Natural killer cell treated with Interleukin-12 subunit alpha and Interleukin-12 subunit beta and Interleukin-15 and Interleukin-18, amount 100 ng/mL, for 72 hours (primary cell): ENCODE measurements at regions not wholly inside any gene's neighbourhood (a gene's known extent, or its start where the extent isn't known, plus 50 kb on each side); places are given as distances from the start of the nearest gene placed in this dataset.
A peak's percentile ranks its signal among the peaks of the same experiment; 100 is the strongest.

Experiments
- ATAC-seq, 2 donors: fragments of 150-1000 bp; cut with Tn5 transposase in 1 of 2; sonication (Bioruptor Pico), chemical (Tn5 transposase) in 1 of 2; 2 replicates each; pipeline ENCODE4 v1.10.0; 2021
- DNase-seq: peaks from one replicate; pipeline ENCODE4 v3.0.0; 2022; ENCODE audit warnings: low spot score
- H3K27ac Mint-ChIP-seq, 2 donors: 1 replicate in 1 of 2; 2 replicates in 1 of 2; pipeline ENCODE4 v1.8.0; 2022; ENCODE audit warnings: mixed read lengths in 2 of 2, mild to moderate bottlenecking in 1 of 2, moderate library complexity in 1 of 2
- H3K27me3 Mint-ChIP-seq, 2 donors: 1 replicate in 1 of 2; 2 replicates in 1 of 2; pipeline ENCODE4 v1.8.0; 2022; ENCODE audit warnings: mixed read lengths in 2 of 2
- H3K36me3 Mint-ChIP-seq: one replicate; pipeline ENCODE4 v1.8.0; 2022; ENCODE audit warnings: mixed read lengths
- H3K4me1 Mint-ChIP-seq, 2 donors: 1 replicate in 1 of 2; 2 replicates in 1 of 2; pipeline ENCODE4 v1.8.0; 2022; ENCODE audit warnings: low read depth in 2 of 2, mixed read lengths in 2 of 2, mild to moderate bottlenecking in 1 of 2
- H3K4me3 Mint-ChIP-seq: one replicate; pipeline ENCODE4 v1.8.0; 2022; ENCODE audit warnings: mixed read lengths
- H3K9me3 Mint-ChIP-seq: 2 replicates; pipeline ENCODE4 v1.8.0; 2022; ENCODE audit warnings: mixed read lengths

GRCh38 chr6:17022604-17023003 is 79.2 kb upstream of the STMND1 start:
- Mint-ChIP-seq H3K27ac (no peak overlapping the region), H3K4me3 (no peak overlapping the region), H3K4me1 (peaks cover 0 to 23% of the 10 kb centered on the region in 2 donors), H3K36me3 (peaks cover 18% of the 10 kb centered on the region), H3K27me3 (peaks cover 3 to 11% of the 10 kb centered on the region in 2 donors), H3K9me3 (no peaks in the 10 kb centered on the region)
- peak in 1 of 2 donors; percentile 48 for ATAC-seq
- no peak for DNase-seq

DNA sequence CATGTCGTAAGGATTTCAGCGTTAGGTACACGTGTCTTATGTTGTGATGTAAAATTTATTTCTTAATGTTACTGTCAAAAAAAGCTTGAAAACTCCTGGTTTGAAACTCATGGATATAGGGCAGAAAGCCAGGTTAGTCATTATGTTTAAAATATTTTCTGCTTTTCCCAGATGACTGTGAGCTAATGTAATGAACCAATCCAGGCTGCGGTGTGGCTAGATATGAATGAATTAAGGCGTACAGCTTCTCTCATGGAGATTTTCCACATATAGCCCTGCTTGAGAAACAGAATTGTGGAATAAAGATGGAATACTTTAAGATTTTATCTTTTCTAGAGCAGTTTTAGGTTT is 80.3 kb upstream of the STMND1 start:
- DNase-seq = no peak
- Mint-ChIP-seq H3K4me1 (peaks cover 3 to 21% of the 10 kb centered on the region in 2 donors), H3K27me3 (peaks cover 0 to 6% of the 10 kb centered on the region in 2 donors), H3K27ac (no peak overlapping the region), H3K9me3 (no peaks in the 10 kb centered on the region), H3K4me3 (no peak overlapping the region), H3K36me3 (peaks cover 15% of the 10 kb centered on the region)
- ATAC-seq = no peak

DNA sequence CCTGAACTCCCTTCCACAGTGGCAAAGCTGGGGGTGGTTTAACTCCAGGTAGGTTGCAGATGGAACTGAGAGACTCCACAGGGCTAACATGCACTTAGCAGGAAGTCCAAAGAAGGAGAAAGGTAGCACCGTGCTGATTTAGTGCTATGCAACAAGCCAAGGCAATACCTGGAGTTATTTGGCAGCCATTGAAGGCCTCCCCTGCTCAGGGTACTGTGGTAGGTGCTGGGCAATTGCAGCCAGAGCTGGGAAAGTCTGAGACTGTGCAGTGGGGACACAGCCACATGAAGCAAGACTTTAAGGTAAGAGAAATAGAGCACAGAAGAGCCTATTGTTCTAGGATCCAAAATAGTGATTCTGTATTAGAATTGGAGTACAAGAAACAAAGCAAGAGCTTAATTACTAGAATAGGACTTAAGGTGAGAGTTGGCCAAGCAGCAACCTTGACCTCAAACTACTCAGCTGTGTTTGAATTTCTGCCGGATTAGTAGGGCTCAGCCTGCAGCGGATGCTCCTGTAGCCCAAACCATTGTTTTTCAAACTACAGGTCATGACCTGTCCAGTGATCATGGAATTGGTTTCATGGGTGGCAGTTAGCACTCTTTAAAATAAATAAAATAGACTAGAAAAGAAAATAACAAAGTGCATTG is 80.8 kb upstream of the STMND1 start:
- H3K27me3 Mint-ChIP-seq = peaks cover 0 to 6% of the 10 kb centered on the region in 2 donors
- no peak overlapping the region for H3K27ac Mint-ChIP-seq
- no peak for ATAC-seq
- peaks cover 11% of the 10 kb centered on the region for H3K36me3 Mint-ChIP-seq
- no peak for DNase-seq
- no peak overlapping the region for H3K4me3 Mint-ChIP-seq
- peaks cover 5 to 18% of the 10 kb centered on the region in 2 donors for H3K4me1 Mint-ChIP-seq
- H3K9me3 Mint-ChIP-seq = no peaks in the 10 kb centered on the region

DNA sequence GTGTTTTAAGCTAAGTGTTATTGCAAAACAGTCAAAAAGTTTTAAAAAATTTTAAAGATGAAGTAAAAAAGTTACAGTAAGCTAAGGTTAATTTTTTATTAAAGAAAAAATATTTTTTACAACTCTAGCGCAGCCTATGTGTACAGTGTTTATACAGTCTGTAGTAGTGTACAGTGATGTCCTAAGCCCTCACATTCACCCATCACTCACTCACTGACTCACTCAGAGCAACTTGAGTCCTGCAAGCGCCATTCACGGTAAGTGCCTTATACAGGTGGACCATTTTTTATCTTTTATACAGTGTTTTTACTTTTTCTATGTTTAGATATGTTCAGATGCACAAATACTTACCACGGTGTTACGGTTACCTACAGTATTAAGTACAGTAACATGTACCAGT is 83.4 kb upstream of the STMND1 start:
- no peak for ATAC-seq
- Mint-ChIP-seq H3K27ac (no peak overlapping the region), H3K27me3 (no peaks in the 10 kb centered on the region), H3K9me3 (no peaks in the 10 kb centered on the region), H3K4me3 (no peak overlapping the region), H3K4me1 (peaks cover 19 to 29% of the 10 kb centered on the region in 2 donors), H3K36me3 (no peaks in the 10 kb centered on the region)
- DNase-seq = no peak

GRCh38 chr6:17017416-17017815 is 84.4 kb upstream of the STMND1 start:
- H3K36me3 Mint-ChIP-seq = no peaks in the 10 kb centered on the region
- no peaks in the 10 kb centered on the region for H3K27me3 Mint-ChIP-seq
- ATAC-seq = no peak

DNA sequence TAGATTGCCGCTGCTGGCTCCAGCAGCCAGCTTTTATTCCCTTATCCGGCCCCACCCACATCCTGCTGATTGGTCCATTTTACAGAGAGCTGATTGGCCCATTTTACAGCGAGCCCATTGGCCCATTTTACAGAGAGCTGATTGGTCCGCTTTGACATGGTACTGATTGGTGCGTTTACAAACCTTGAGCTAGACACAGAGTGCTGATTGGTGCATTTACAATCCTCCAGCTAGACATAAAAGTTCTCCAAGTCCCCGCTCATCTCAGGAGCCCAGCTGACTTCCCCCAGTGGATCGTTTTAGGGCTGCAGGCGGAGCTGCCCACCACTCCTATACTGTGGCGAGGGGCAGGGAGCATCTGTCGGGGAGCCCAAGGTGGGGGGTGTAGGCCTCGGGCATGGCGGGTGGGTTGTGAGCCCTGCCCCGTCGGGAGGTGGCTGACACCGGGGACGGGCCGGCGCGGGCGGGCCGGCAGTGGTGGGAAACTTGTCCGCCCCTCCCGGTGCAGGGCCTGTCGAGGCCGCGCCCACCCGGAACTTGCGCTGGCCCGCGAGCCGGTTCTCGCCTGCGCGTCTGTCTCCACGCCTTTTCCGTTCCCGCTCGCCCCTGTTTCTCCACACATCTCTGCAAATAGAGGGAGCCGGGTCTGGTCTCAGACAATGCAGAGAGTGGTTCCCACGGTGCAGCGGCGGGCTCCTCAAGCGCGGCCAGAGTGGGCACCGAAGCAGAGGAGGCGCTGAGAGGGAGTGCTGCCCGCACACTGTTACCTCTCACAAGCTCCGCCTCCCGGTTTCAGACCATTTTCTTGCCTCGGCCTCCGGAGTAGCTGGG is 86.1 kb upstream of the STMND1 start:
- Mint-ChIP-seq H3K4me1 (peaks cover 19 to 22% of the 10 kb centered on the region in 2 donors), H3K36me3 (no peaks in the 10 kb centered on the region), H3K27ac (peak overlapping the region in 1 of 2 donors; percentile 46), H3K27me3 (no peaks in the 10 kb centered on the region), H3K9me3 (no peaks in the 10 kb centered on the region), H3K4me3 (peak overlapping the region; percentile 68)
- ATAC-seq = peak; percentile 78 to 85
- DNase-seq = peak; percentile 75

More at GRCh38 chr6:17017416-17017815, 84.4 kb upstream of the STMND1 start:
- H3K4me1 Mint-ChIP-seq = peaks cover 19 to 24% of the 10 kb centered on the region in 2 donors
- no peak overlapping the region for H3K27ac Mint-ChIP-seq
- no peak overlapping the region for H3K4me3 Mint-ChIP-seq
- no peaks in the 10 kb centered on the region for H3K9me3 Mint-ChIP-seq
- no peak for DNase-seq

DNA sequence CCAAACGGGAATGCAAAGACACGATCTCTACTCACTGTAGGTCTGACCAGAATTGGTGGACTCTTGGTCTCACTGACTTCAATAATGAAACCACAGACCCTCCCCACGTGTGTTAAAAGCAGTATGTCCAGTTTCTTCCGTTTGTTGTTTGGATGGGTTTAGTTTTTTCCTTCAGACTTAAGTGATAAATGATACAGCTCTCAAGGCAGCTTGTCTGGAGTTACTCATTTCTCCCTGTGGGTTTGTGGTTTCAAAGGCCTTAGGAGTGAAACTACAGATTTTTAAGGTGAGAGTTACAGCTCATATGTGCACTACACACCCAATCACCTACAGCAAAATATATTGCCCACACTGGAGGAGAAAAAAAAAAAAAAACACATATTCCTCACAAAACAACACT is 86.7 kb upstream of the STMND1 start:
- Mint-ChIP-seq H3K36me3 (no peaks in the 10 kb centered on the region), H3K9me3 (no peaks in the 10 kb centered on the region)
- no peak for DNase-seq

DNA sequence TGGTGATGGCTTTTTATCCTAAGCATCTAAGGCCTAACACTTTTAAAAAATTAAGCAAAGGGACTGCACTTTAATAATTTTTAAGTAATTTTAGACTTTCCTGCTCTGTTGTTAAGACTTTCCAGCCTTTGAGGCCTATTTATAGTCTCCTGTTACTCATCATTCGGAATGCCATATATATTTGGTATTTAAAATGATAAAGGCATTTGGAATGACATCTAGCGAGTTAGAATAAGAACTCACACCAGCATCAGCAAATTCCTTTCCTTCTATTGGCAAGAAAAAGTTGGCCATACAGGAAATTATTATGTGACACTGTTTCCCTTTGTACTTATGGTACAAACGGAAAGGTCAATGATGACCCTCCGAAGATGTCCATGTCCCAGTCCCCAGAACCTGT is 88.1 kb upstream of the STMND1 start:
- no peak for DNase-seq
- Mint-ChIP-seq H3K27ac (no peak overlapping the region), H3K4me3 (no peak overlapping the region), H3K4me1 (peaks cover 19 to 22% of the 10 kb centered on the region in 2 donors), H3K36me3 (no peaks in the 10 kb centered on the region), H3K9me3 (no peaks in the 10 kb centered on the region), H3K27me3 (peaks cover 0 to 3% of the 10 kb centered on the region in 2 donors)
- no peak for ATAC-seq

More for the DNA sequence above, 86.7 kb upstream of the STMND1 start:
- Mint-ChIP-seq H3K27me3 (no peaks in the 10 kb centered on the region), H3K4me1 (peaks cover 19 to 22% of the 10 kb centered on the region in 2 donors), H3K27ac (peak overlapping the region in 1 of 2 donors; percentile 46), H3K4me3 (peak overlapping the region; percentile 68)
- peak; percentile 80 to 87 for ATAC-seq

GRCh38 chr6:17012421-17013225 is 89.2 kb upstream of the STMND1 start:
- H3K9me3 Mint-ChIP-seq = peaks cover 4% of the 10 kb centered on the region
- H3K27ac Mint-ChIP-seq = no peak overlapping the region
- ATAC-seq (no peak), DNase-seq (no peak)
- H3K27me3 Mint-ChIP-seq = peaks cover 6 to 8% of the 10 kb centered on the region in 2 donors
- H3K4me1 Mint-ChIP-seq = peaks cover 19 to 22% of the 10 kb centered on the region in 2 donors
- H3K36me3 Mint-ChIP-seq = peaks cover 5% of the 10 kb centered on the region
- H3K4me3 Mint-ChIP-seq = no peak overlapping the region

DNA sequence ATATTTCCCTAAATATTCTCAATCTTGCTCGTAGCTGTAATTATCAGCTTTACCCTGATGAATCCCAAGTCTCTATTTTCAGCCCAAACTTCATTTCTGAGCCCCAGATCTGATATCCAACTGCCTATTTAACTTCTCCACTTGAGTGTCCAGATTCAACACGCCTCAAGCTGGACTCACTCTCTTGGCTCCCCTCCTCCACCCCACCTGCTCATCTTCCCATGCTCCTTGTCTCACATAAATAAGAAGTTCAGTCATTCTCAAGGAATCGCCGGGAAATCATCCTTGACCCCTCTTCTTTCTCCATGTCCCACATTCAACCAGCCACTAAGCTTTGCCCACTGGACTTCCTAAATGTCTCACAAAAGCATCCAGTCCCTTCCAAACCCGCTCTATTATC is 89.9 kb upstream of the STMND1 start:
- Mint-ChIP-seq H3K27ac (no peak overlapping the region), H3K9me3 (peaks cover 5% of the 10 kb centered on the region), H3K36me3 (peaks cover 6% of the 10 kb centered on the region), H3K27me3 (peaks cover 8% of the 10 kb centered on the region in 2 donors), H3K4me1 (peaks cover 19 to 22% of the 10 kb centered on the region in 2 donors), H3K4me3 (no peak overlapping the region)
- ATAC-seq (no peak), DNase-seq (no peak)

DNA sequence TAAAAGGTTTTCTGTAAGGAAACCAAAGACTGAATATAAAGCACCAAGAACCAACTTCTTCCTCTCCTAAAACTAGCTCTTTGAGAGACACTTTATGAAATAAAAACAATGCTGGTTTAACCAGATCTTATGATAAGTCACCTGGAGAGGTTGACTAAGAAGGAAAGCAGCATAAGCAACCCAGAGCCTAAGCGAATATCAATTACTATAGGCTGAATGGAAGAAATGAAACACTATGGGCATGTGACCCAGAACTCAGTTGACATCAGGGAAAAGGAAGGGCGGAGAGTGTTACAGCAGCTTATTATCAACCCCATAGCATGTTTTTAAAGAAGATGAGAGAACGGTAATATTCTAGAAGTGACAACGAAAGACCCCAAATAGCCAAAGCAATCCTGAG is 94.1 kb upstream of the STMND1 start:
- H3K27me3 Mint-ChIP-seq = peaks cover 16 to 29% of the 10 kb centered on the region in 2 donors
- DNase-seq (no peak), ATAC-seq (no peak)
- no peak overlapping the region for H3K27ac Mint-ChIP-seq
- peaks cover 5% of the 10 kb centered on the region for H3K9me3 Mint-ChIP-seq
- no peaks in the 10 kb centered on the region for H3K4me1 Mint-ChIP-seq
- H3K4me3 Mint-ChIP-seq = no peak overlapping the region
- peaks cover 6% of the 10 kb centered on the region for H3K36me3 Mint-ChIP-seq

GRCh38 chr6:17006543-17006942 is 95.3 kb upstream of the STMND1 start:
- Mint-ChIP-seq H3K4me3 (no peak overlapping the region), H3K4me1 (no peaks in the 10 kb centered on the region), H3K9me3 (peaks cover 5% of the 10 kb centered on the region), H3K36me3 (peaks cover 6% of the 10 kb centered on the region), H3K27me3 (peaks cover 24 to 42% of the 10 kb centered on the region in 2 donors), H3K27ac (no peak overlapping the region)
- ATAC-seq (no peak), DNase-seq (no peak)

- peaks cover 6% of the 10 kb centered on the region for H3K36me3 Mint-ChIP-seq
- peaks cover 5% of the 10 kb centered on the region for H3K9me3 Mint-ChIP-seq
- H3K4me3 Mint-ChIP-seq = no peak overlapping the region
- ATAC-seq (no peak), DNase-seq (no peak)
- H3K27ac Mint-ChIP-seq = no peak overlapping the region
- no peaks in the 10 kb centered on the region for H3K4me1 Mint-ChIP-seq
- peaks cover 31 to 62% of the 10 kb centered on the region in 2 donors for H3K27me3 Mint-ChIP-seq
These were observed 97.6 kb upstream of the STMND1 start for GRCh38 chr6:17004269-17004668.
